Naive B cell (primary cell): ENCODE measurements at regions not wholly inside any gene's neighbourhood (a gene's known extent, or its start where the extent isn't known, plus 50 kb on each side); places are given as distances from the start of the nearest gene placed in this dataset.
"Not testable (repeated sequence)": the region's sequence is repeated elsewhere in the genome, so short reads cannot be mapped to it uniquely, and the experiment has no call there.

Experiments used
- ATAC-seq, 2 donors: fragments of 150-1000 bp; cut with Tn5 transposase; 2 replicates each; pipeline ENCODE4 v1.10.0; 2021; ENCODE audit warnings: low read depth in 2 of 2, mild to moderate bottlenecking in 2 of 2, moderate library complexity in 2 of 2
- DNase-seq: peaks from one replicate; pipeline ENCODE4 v3.0.0; 2022
- H3K27ac Mint-ChIP-seq, 6 donors: one replicate each; pipeline ENCODE4 v1.8.0; 2020 to 2022; ENCODE audit warnings: mild to moderate bottlenecking in 6 of 6, mixed read lengths in 6 of 6, moderate library complexity in 5 of 6, inconsistent platforms in 2 of 6
- H3K27me3 Mint-ChIP-seq, 3 donors: one replicate each; pipeline ENCODE4 v1.8.0; 2021 to 2022; ENCODE audit warnings: mixed read lengths in 3 of 3, mild to moderate bottlenecking in 1 of 3
- H3K36me3 Mint-ChIP-seq, 2 donors: one replicate each; pipeline ENCODE4 v1.8.0; 2020 to 2022; ENCODE audit warnings: mixed read lengths in 2 of 2, inconsistent platforms in 1 of 2, mild to moderate bottlenecking in 1 of 2
- H3K4me1 Mint-ChIP-seq, 3 donors: one replicate each; pipeline ENCODE4 v1.8.0; 2020 to 2022; ENCODE audit warnings: mixed read lengths in 3 of 3, inconsistent platforms in 1 of 3, mild to moderate bottlenecking in 1 of 3, moderate library complexity in 1 of 3
- H3K4me3 Mint-ChIP-seq, 8 donors: one replicate each; pipeline ENCODE4 v1.8.0; 2020 to 2022; ENCODE audit warnings: mild to moderate bottlenecking in 8 of 8, mixed read lengths in 8 of 8, moderate library complexity in 8 of 8, inconsistent platforms in 2 of 8
- H3K9me3 Mint-ChIP-seq, 7 donors: one replicate each; pipeline ENCODE4 v1.8.0; 2020 to 2022; ENCODE audit warnings: mixed read lengths in 7 of 7, mild to moderate bottlenecking in 5 of 7, inconsistent platforms in 2 of 7, moderate library complexity in 1 of 7

GRCh38 chr5:105874316-105874715 is 1796.4 kb downstream of the EFNA5 start:
- DNase-seq, result no peak
- Mint-ChIP-seq H3K4me1 (no peaks in the 10 kb centered on the region), H3K9me3 (peaks cover 0 to 11% (median 2%) of the 10 kb centered on the region in 7 donors), H3K4me3 (no peak overlapping the region), H3K27me3 (no peaks in the 10 kb centered on the region), H3K27ac (no peak overlapping the region), H3K36me3 (no peaks in the 10 kb centered on the region)
- no peak for ATAC-seq

- Mint-ChIP-seq H3K36me3 (no peaks in the 10 kb centered on the region), H3K4me3 (no peak overlapping the region), H3K4me1 (no peaks in the 10 kb centered on the region), H3K27me3 (no peaks in the 10 kb centered on the region), H3K9me3 (peaks cover 0 to 11% (median 0%) of the 10 kb centered on the region in 7 donors), H3K27ac (no peak overlapping the region)
- no peak for DNase-seq
- no peak for ATAC-seq
Measured at GRCh38 chr5:105872569-105873270, 1798.0 kb downstream of the EFNA5 start.

GRCh38 chr5:105868038-105868780 is 1802.5 kb downstream of the EFNA5 start:
- no peaks in the 10 kb centered on the region for H3K36me3 Mint-ChIP-seq
- H3K4me3 Mint-ChIP-seq, result no peak overlapping the region
- H3K9me3 Mint-ChIP-seq, result peaks cover 0 to 35% (median 6%) of the 10 kb centered on the region in 7 donors
- no peaks in the 10 kb centered on the region for H3K27me3 Mint-ChIP-seq
- H3K27ac Mint-ChIP-seq, result no peak overlapping the region
- DNase-seq (no peak), ATAC-seq (no peak)
- no peaks in the 10 kb centered on the region for H3K4me1 Mint-ChIP-seq

- DNase-seq, result no peak
- Mint-ChIP-seq H3K9me3 (peaks cover 0 to 28% (median 4%) of the 10 kb centered on the region in 7 donors), H3K4me1 (no peaks in the 10 kb centered on the region), H3K36me3 (no peaks in the 10 kb centered on the region), H3K4me3 (no peak overlapping the region), H3K27ac (no peak overlapping the region), H3K27me3 (no peaks in the 10 kb centered on the region)
- no peak for ATAC-seq
Measured at GRCh38 chr5:105865834-105866233, 1804.9 kb downstream of the EFNA5 start.

- peaks cover 0 to 18% (median 9%) of the 10 kb centered on the region in 7 donors for H3K9me3 Mint-ChIP-seq
- not testable (repeated sequence) for ATAC-seq, H3K27me3 Mint-ChIP-seq, H3K36me3 Mint-ChIP-seq, H3K4me3 Mint-ChIP-seq, H3K4me1 Mint-ChIP-seq, H3K27ac Mint-ChIP-seq, DNase-seq
Measured at GRCh38 chr5:105859350-105859749, 1811.4 kb downstream of the EFNA5 start.

- no peak for DNase-seq
- Mint-ChIP-seq H3K27ac (no peak overlapping the region), H3K4me3 (no peak overlapping the region)
Measured at GRCh38 chr5:105849701-105850100, 1821.0 kb downstream of the EFNA5 start.

GRCh38 chr5:105840800-105841199 is 1829.9 kb downstream of the EFNA5 start:
- no peak overlapping the region for H3K27ac Mint-ChIP-seq
- H3K9me3 Mint-ChIP-seq, result peaks cover 0 to 10% (median 8%) of the 10 kb centered on the region in 7 donors
- no peak for ATAC-seq
- H3K27me3 Mint-ChIP-seq, result no peaks in the 10 kb centered on the region
- H3K4me3 Mint-ChIP-seq, result no peak overlapping the region
- H3K36me3 Mint-ChIP-seq, result peaks cover 0 to 7% of the 10 kb centered on the region in 2 donors
- H3K4me1 Mint-ChIP-seq, result no peaks in the 10 kb centered on the region
- DNase-seq, result no peak

More at GRCh38 chr5:105849701-105850100, 1821.0 kb downstream of the EFNA5 start:
- no peaks in the 10 kb centered on the region for H3K4me1 Mint-ChIP-seq
- ATAC-seq, result no peak
- no peaks in the 10 kb centered on the region for H3K27me3 Mint-ChIP-seq
- peaks cover 0 to 2% (median 0%) of the 10 kb centered on the region in 7 donors for H3K9me3 Mint-ChIP-seq
- H3K36me3 Mint-ChIP-seq, result no peaks in the 10 kb centered on the region

GRCh38 chr5:105836887-105837286 is 1833.8 kb downstream of the EFNA5 start:
- peaks cover 0 to 7% of the 10 kb centered on the region in 2 donors for H3K36me3 Mint-ChIP-seq
- H3K27me3 Mint-ChIP-seq, result no peaks in the 10 kb centered on the region
- no peak overlapping the region for H3K4me3 Mint-ChIP-seq

GRCh38 chr5:105836268-105836667 is 1834.5 kb downstream of the EFNA5 start:
- Mint-ChIP-seq H3K9me3 (peaks cover 0 to 10% (median 8%) of the 10 kb centered on the region in 7 donors), H3K4me3 (no peak overlapping the region), H3K27me3 (no peaks in the 10 kb centered on the region), H3K4me1 (no peaks in the 10 kb centered on the region), H3K27ac (no peak overlapping the region), H3K36me3 (peaks cover 0 to 7% of the 10 kb centered on the region in 2 donors)
- ATAC-seq (no peak), DNase-seq (no peak)

More at GRCh38 chr5:105836887-105837286, 1833.8 kb downstream of the EFNA5 start:
- peaks cover 0 to 10% (median 8%) of the 10 kb centered on the region in 7 donors for H3K9me3 Mint-ChIP-seq
- no peak for DNase-seq
- H3K4me1 Mint-ChIP-seq, result no peaks in the 10 kb centered on the region
- no peak for ATAC-seq
- no peak overlapping the region for H3K27ac Mint-ChIP-seq

GRCh38 chr5:105828821-105829220 is 1841.9 kb downstream of the EFNA5 start:
- no peak overlapping the region for H3K4me3 Mint-ChIP-seq
- H3K9me3 Mint-ChIP-seq, result peaks cover 0 to 5% (median 0%) of the 10 kb centered on the region in 7 donors
- DNase-seq (no peak), ATAC-seq (no peak)
- H3K27ac Mint-ChIP-seq, result no peak overlapping the region
- H3K4me1 Mint-ChIP-seq, result no peaks in the 10 kb centered on the region
- H3K27me3 Mint-ChIP-seq, result no peaks in the 10 kb centered on the region
- no peaks in the 10 kb centered on the region for H3K36me3 Mint-ChIP-seq

GRCh38 chr5:105821800-105822199 is 1848.9 kb downstream of the EFNA5 start:
- Mint-ChIP-seq H3K9me3 (peaks cover 0 to 12% (median 2%) of the 10 kb centered on the region in 7 donors), H3K4me3 (no peak overlapping the region), H3K27ac (no peak overlapping the region), H3K4me1 (no peaks in the 10 kb centered on the region), H3K27me3 (no peaks in the 10 kb centered on the region), H3K36me3 (no peaks in the 10 kb centered on the region)
- DNase-seq (no peak), ATAC-seq (no peak)

GRCh38 chr5:105817914-105818313 is 1852.8 kb downstream of the EFNA5 start:
- ATAC-seq (no peak), DNase-seq (no peak)
- Mint-ChIP-seq H3K4me3 (no peak overlapping the region), H3K4me1 (no peaks in the 10 kb centered on the region), H3K27ac (no peak overlapping the region), H3K27me3 (no peaks in the 10 kb centered on the region), H3K9me3 (peaks cover 0 to 13% (median 2%) of the 10 kb centered on the region in 7 donors), H3K36me3 (no peaks in the 10 kb centered on the region)

GRCh38 chr5:105817416-105817815 is 1853.3 kb downstream of the EFNA5 start:
- Mint-ChIP-seq H3K9me3 (peaks cover 0 to 13% (median 2%) of the 10 kb centered on the region in 7 donors), H3K27ac (no peak overlapping the region), H3K4me1 (no peaks in the 10 kb centered on the region), H3K27me3 (no peaks in the 10 kb centered on the region), H3K4me3 (no peak overlapping the region), H3K36me3 (no peaks in the 10 kb centered on the region)
- ATAC-seq, result no peak
- DNase-seq, result no peak

GRCh38 chr5:105816961-105817360 is 1853.8 kb downstream of the EFNA5 start:
- Mint-ChIP-seq H3K27me3 (no peaks in the 10 kb centered on the region), H3K4me3 (no peak overlapping the region), H3K9me3 (peaks cover 0 to 13% (median 0%) of the 10 kb centered on the region in 7 donors), H3K4me1 (no peaks in the 10 kb centered on the region), H3K27ac (no peak overlapping the region), H3K36me3 (no peaks in the 10 kb centered on the region)
- no peak for ATAC-seq
- DNase-seq, result no peak
